Osteocyte (in vitro differentiated cells): ENCODE measurements at regions not wholly inside any gene's neighbourhood (a gene's known extent, or its start where the extent isn't known, plus 50 kb on each side); places are given as distances from the start of the nearest gene placed in this dataset.

ENCODE experiments used
- DNase-seq: peaks from one replicate; pipeline ENCODE4 v3.0.0; 2021; ENCODE audit warnings: mixed read lengths; ENCODE audit not compliant: unreplicated experiment; ENCODE audit errors: extremely low spot score
- H3K27ac Mint-ChIP-seq: one replicate; pipeline ENCODE4 v1.8.0; 2021; ENCODE audit warnings: mild to moderate bottlenecking, mixed read lengths; ENCODE audit not compliant: unreplicated experiment
- H3K27me3 Mint-ChIP-seq: one replicate; pipeline ENCODE4 v1.8.0; 2021; ENCODE audit warnings: mixed read lengths; ENCODE audit not compliant: unreplicated experiment
- H3K36me3 Mint-ChIP-seq: one replicate; pipeline ENCODE4 v1.8.0; 2021; ENCODE audit warnings: mixed read lengths; ENCODE audit not compliant: unreplicated experiment
- H3K4me1 Mint-ChIP-seq: one replicate; pipeline ENCODE4 v1.8.0; 2021; ENCODE audit warnings: mixed read lengths; ENCODE audit not compliant: unreplicated experiment
- H3K4me3 Mint-ChIP-seq: one replicate; pipeline ENCODE4 v1.8.0; 2021; ENCODE audit warnings: mild to moderate bottlenecking, moderate library complexity, mixed read lengths; ENCODE audit not compliant: unreplicated experiment
- H3K9me3 Mint-ChIP-seq: one replicate; pipeline ENCODE4 v1.8.0; 2021; ENCODE audit warnings: mixed read lengths; ENCODE audit not compliant: unreplicated experiment
- TF ChIP-seq, protein P1 (sequence below): fragments of 200-600 bp; sonication (generic); IDR thresholded peaks from 2 replicates; pipeline ENCODE4 v1.5.0; 2021; ENCODE audit warnings: antibody characterized with exemption, mild to moderate bottlenecking, moderate library complexity

GRCh38 chr13:104954210-104954609, 1581.3 kb downstream of the EFNB2 start:
- peak overlapping the region; percentile 46 for H3K27ac Mint-ChIP-seq
- TF ChIP-seq, protein P1, sequence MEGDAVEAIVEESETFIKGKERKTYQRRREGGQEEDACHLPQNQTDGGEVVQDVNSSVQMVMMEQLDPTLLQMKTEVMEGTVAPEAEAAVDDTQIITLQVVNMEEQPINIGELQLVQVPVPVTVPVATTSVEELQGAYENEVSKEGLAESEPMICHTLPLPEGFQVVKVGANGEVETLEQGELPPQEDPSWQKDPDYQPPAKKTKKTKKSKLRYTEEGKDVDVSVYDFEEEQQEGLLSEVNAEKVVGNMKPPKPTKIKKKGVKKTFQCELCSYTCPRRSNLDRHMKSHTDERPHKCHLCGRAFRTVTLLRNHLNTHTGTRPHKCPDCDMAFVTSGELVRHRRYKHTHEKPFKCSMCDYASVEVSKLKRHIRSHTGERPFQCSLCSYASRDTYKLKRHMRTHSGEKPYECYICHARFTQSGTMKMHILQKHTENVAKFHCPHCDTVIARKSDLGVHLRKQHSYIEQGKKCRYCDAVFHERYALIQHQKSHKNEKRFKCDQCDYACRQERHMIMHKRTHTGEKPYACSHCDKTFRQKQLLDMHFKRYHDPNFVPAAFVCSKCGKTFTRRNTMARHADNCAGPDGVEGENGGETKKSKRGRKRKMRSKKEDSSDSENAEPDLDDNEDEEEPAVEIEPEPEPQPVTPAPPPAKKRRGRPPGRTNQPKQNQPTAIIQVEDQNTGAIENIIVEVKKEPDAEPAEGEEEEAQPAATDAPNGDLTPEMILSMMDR, result no peak
- peaks cover 12% of the 10 kb centered on the region for H3K4me1 Mint-ChIP-seq
- no peak overlapping the region for H3K4me3 Mint-ChIP-seq
- H3K9me3 Mint-ChIP-seq, result no peaks in the 10 kb centered on the region
- no peaks in the 10 kb centered on the region for H3K36me3 Mint-ChIP-seq
- DNase-seq, result no peak
- H3K27me3 Mint-ChIP-seq, result no peaks in the 10 kb centered on the region

GRCh38 chr13:104953588-104953987, 1581.9 kb downstream of the EFNB2 start:
- Mint-ChIP-seq H3K9me3 (no peaks in the 10 kb centered on the region), H3K36me3 (no peaks in the 10 kb centered on the region), H3K27me3 (no peaks in the 10 kb centered on the region), H3K27ac (no peak overlapping the region), H3K4me1 (peaks cover 12% of the 10 kb centered on the region), H3K4me3 (no peak overlapping the region)
- TF ChIP-seq, protein P1, result no peak
- DNase-seq, result no peak

- no peak overlapping the region for H3K4me3 Mint-ChIP-seq
- no peaks in the 10 kb centered on the region for H3K36me3 Mint-ChIP-seq
- no peaks in the 10 kb centered on the region for H3K9me3 Mint-ChIP-seq
- no peak for DNase-seq
- peaks cover 12% of the 10 kb centered on the region for H3K4me1 Mint-ChIP-seq
- H3K27ac Mint-ChIP-seq, result no peak overlapping the region
- TF ChIP-seq, protein P1, result no peak
- no peaks in the 10 kb centered on the region for H3K27me3 Mint-ChIP-seq
Observed at GRCh38 chr13:104949840-104950740, 1585.4 kb downstream of the EFNB2 start.

DNA sequence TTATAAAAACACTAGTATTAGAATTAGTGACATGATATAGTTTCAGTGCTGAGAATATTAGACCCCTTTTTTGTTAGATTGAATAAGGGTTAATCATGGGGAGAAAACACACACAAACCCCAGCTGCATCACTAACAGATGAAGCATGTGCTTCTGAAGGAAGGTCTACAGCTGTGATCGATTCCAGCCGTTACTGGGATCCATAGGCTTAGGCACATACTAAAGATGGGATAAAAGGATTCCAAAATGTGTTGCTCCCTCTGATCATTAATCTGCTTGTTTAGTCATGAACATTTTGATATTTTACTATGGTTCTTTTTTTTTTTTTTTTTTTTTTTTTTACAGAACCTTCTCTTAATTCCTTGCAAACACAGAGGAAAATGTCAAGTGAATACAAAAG, 1591.3 kb downstream of the EFNB2 start:
- H3K4me3 Mint-ChIP-seq, result no peak overlapping the region
- no peaks in the 10 kb centered on the region for H3K27me3 Mint-ChIP-seq
- no peak for DNase-seq
- no peaks in the 10 kb centered on the region for H3K36me3 Mint-ChIP-seq
- H3K9me3 Mint-ChIP-seq, result no peaks in the 10 kb centered on the region
- no peak overlapping the region for H3K27ac Mint-ChIP-seq
- H3K4me1 Mint-ChIP-seq, result no peaks in the 10 kb centered on the region
- TF ChIP-seq, protein P1, result no peak

DNA sequence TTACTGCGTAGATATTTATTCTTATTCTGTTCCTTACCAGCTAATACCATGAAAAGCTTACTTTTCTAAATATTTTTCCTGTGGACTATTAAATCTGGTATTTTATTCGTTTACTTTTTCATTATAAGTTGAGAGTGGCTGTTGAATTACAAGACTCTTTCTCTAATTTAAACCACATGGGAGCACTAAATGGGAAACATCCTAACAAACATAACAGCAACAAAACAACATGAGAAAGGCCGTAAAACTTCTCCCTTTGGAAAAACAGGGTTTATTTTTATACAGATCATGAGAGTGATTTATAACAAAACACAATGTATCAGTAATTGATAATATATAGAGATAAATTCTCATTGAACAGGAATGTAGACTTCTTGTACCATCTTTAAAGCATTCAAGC, 1592.1 kb downstream of the EFNB2 start:
- H3K9me3 Mint-ChIP-seq, result no peaks in the 10 kb centered on the region
- no peaks in the 10 kb centered on the region for H3K36me3 Mint-ChIP-seq
- H3K27me3 Mint-ChIP-seq, result no peaks in the 10 kb centered on the region
- H3K27ac Mint-ChIP-seq, result no peak overlapping the region
- H3K4me3 Mint-ChIP-seq, result no peak overlapping the region
- DNase-seq, result no peak
- TF ChIP-seq, protein P1, result no peak
- H3K4me1 Mint-ChIP-seq, result no peaks in the 10 kb centered on the region
